Suppressor macrophage (primary cell): ENCODE measurements at regions not wholly inside any gene's neighbourhood (a gene's known extent, or its start where the extent isn't known, plus 50 kb on each side); places are given as distances from the start of the nearest gene placed in this dataset.

ENCODE experiments used
- DNase-seq, 4 experiments: peaks; one replicate each; pipeline ENCODE4 v3.0.0-alpha.2; 2020 to 2022

- no peak for DNase-seq
Observed at GRCh38 chr10:29397221-29397620, 108.4 kb downstream of the LYZL1 start.

GRCh38 chr10:29403208-29403607 is 114.3 kb downstream of the LYZL1 start:
- no peak for DNase-seq

- DNase-seq, result no peak
Observed at GRCh38 chr10:29407280-29407858, 118.5 kb downstream of the LYZL1 start.
